ENCODE measurements at regions not wholly inside any gene's neighbourhood (a gene's known extent, or its start where the extent isn't known, plus 50 kb on each side); places are given as distances from the start of the nearest gene placed in this dataset.

DNA sequence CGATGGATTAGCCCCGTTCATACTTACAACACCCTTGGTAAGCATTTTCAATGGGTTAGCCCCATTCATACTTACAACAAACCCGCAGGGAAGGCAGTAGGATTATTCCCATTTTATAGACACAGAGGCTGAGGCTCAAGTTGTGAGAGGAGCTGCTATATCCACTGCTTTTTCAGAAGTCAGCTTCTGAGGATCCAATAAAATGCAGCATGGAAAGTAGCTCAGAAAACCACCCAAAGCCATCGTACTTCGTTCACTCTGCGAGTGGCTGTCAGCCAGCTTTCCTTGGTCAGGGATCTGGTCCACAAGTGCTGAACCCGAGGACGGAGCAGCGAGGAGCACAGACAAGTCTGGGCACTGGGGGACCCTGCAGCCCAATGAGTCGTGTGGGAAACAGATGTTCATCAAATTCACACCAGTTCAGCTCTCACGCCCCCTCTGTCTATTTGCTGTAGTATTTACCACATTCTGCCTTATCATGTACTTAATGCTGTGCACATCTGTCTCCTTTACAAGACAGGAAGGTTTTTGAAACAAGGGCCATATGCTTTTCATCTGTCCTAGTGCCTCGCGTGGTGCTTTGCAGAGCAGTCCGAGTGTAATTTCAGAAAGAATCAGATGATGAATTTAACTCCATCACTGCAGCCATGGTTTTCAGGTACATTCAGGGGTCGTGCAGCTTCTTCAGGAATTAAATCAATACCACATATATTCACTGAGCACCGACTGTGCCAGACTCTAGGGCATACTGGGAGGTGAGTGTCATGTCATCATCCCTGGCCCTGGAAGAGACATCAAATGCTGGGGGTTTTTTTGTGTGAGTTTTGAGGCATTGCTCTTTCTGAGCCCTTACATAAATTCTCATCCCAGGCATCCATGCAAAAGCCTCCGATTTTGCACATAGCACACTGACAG, 256.9 kb downstream of the CDH26 start:
- TF ChIP-seq, protein P1, sequence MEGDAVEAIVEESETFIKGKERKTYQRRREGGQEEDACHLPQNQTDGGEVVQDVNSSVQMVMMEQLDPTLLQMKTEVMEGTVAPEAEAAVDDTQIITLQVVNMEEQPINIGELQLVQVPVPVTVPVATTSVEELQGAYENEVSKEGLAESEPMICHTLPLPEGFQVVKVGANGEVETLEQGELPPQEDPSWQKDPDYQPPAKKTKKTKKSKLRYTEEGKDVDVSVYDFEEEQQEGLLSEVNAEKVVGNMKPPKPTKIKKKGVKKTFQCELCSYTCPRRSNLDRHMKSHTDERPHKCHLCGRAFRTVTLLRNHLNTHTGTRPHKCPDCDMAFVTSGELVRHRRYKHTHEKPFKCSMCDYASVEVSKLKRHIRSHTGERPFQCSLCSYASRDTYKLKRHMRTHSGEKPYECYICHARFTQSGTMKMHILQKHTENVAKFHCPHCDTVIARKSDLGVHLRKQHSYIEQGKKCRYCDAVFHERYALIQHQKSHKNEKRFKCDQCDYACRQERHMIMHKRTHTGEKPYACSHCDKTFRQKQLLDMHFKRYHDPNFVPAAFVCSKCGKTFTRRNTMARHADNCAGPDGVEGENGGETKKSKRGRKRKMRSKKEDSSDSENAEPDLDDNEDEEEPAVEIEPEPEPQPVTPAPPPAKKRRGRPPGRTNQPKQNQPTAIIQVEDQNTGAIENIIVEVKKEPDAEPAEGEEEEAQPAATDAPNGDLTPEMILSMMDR (IDR thresholded peaks at IDR 0.05; ENCODE audit: low read length): no peak
- TF ChIP-seq EZH2 (optimal IDR thresholded peaks at IDR 0.05; ENCODE audit: low read depth, low read length): no peak
